ENCODE measurements at regions not wholly inside any gene's neighbourhood (a gene's known extent, or its start where the extent isn't known, plus 50 kb on each side); places are given as distances from the start of the nearest gene placed in this dataset.

DNA sequence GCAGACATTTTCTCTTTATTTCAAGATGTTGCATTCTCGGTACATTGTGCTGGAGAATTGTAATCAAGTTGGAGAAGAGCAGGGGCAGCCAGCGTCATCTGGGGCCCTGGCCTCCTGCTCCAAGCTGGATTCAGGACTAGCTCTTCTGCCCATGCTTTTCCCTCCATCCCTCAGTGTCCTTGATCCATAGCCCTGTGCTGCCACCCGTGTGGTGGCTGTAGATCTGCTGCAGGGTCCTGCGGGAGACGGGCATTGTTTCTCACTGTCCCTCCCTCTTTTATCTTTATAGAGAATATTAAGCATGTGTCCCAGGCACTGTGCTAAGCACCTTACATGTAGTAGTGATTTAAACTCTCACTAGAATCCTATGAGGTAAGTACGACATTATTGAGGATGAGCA, 60.5 kb upstream of the HAND1 start:
- TF ChIP-seq CTCF (IDR thresholded peaks at IDR 0.05; ENCODE audit: insufficient read depth, low read depth, low read length) = no peak
- TF ChIP-seq EZH2 (IDR thresholded peaks at IDR 0.05; ENCODE audit: insufficient read depth, low read length) = no peak
